H1 (cell line): ENCODE measurements at regions not wholly inside any gene's neighbourhood (a gene's known extent, or its start where the extent isn't known, plus 50 kb on each side); places are given as distances from the start of the nearest gene placed in this dataset.

ENCODE experiments used
- CTCF ChIA-PET: fragments of 300-600 bp; sonication (Branson Sonifier 250); formaldehyde crosslinking; loops from one replicate; lab custom pipeline; 2021; ENCODE audit not compliant: partially characterized antibody; lab: Charles Lee
- POLR2A ChIA-PET: fragments of 300-600 bp; sonication (Branson Sonifier 250); formaldehyde crosslinking; loops from one replicate; lab custom pipeline; 2021; ENCODE audit warnings: inconsistent platforms; ENCODE audit not compliant: partially characterized antibody; lab: Charles Lee
- DNase-seq, 2 experiments: peaks; one replicate each; pipeline versions ENCODE4 v3.0.0 to v3.0.0-alpha.2; 2010 to 2022; ENCODE audit warnings: low spot score in 2 of 2, low read depth in 1 of 2, mixed read lengths in 1 of 2
- FAIRE-seq: peaks from 2 replicates; lab custom pipeline; 2011; peaks lifted over from hg19 to GRCh38; lab: Jason Lieb, UNC
- H2AFZ ChIP-seq: 2 replicates; pipeline ENCODE4 v1.8.1; 2012; ENCODE audit warnings: low read length, inconsistent platforms
- H2AK5ac ChIP-seq: 2 replicates; pipeline ENCODE4 v1.6.1; 2013; ENCODE audit warnings: low read depth, low read length
- H2BK120ac ChIP-seq: replicated peaks from 2 replicates; pipeline ENCODE3; 2013; ENCODE audit warnings: low read depth, low read length, inconsistent platforms
- H2BK12ac ChIP-seq: 2 replicates; pipeline ENCODE4 v1.6.1; 2013; ENCODE audit warnings: low read depth, low read length
- H2BK15ac ChIP-seq: 2 replicates; pipeline ENCODE4 v1.6.1; 2013; ENCODE audit warnings: low read length
- H2BK20ac ChIP-seq: 2 replicates; pipeline ENCODE4 v1.6.1; 2013; ENCODE audit warnings: low read length
- H2BK5ac ChIP-seq: 2 replicates; pipeline ENCODE4 v1.6.1; 2013; ENCODE audit warnings: low read depth, low read length
- H3K14ac ChIP-seq: 2 replicates; pipeline ENCODE4 v1.6.1; 2013; ENCODE audit warnings: inconsistent platforms; ENCODE audit not compliant: insufficient read length
- H3K18ac ChIP-seq: 2 replicates; pipeline ENCODE4 v1.6.1; 2013; ENCODE audit warnings: low read length; ENCODE audit errors: extremely low read depth
- H3K23ac ChIP-seq: 2 replicates; pipeline ENCODE4 v1.6.1; 2013; ENCODE audit warnings: inconsistent platforms; ENCODE audit not compliant: insufficient read length
- H3K23me2 ChIP-seq: 2 replicates; pipeline ENCODE4 v1.6.1; 2013; ENCODE audit warnings: low read depth, low read length
- H3K27ac ChIP-seq: 2 replicates; pipeline ENCODE4 v1.6.1; 2011; ENCODE audit warnings: low read depth, low read length, inconsistent platforms
- H3K27me3 ChIP-seq, 4 experiments: replicated peaks in 1 of 4; 1 replicate in 1 of 4; 2 replicates in 3 of 4; pipeline versions ENCODE4 v1.6.1 to v1.8.1; 2011 to 2013; ENCODE audit warnings: low read length in 3 of 4, mild to moderate bottlenecking in 3 of 4, inconsistent platforms in 2 of 4, mixed read lengths in 2 of 4, moderate library complexity in 1 of 4; ENCODE audit not compliant: control insufficient read depth in 3 of 4, insufficient read depth in 3 of 4; ENCODE audit errors: extremely low read depth in 1 of 4
- H3K36me3 ChIP-seq, 4 experiments: 2 replicates each; pipeline versions ENCODE4 v1.6.1 to v1.8.1; 2011 to 2013; ENCODE audit warnings: mild to moderate bottlenecking in 4 of 4, low read length in 3 of 4, moderate library complexity in 2 of 4, control low read depth in 1 of 4, inconsistent platforms in 1 of 4; ENCODE audit not compliant: insufficient read depth in 4 of 4, control insufficient read depth in 2 of 4
- H3K4ac ChIP-seq: replicated peaks from 2 replicates; pipeline ENCODE3; 2013; ENCODE audit warnings: low read length, low read depth, mixed read lengths, inconsistent platforms; ENCODE audit not compliant: insufficient read length
- H3K4me1 ChIP-seq, 4 experiments: replicated peaks in 1 of 4; 1 replicate in 1 of 4; 2 replicates in 3 of 4; pipeline versions ENCODE4 v1.6.1 to v1.8.1; 2011 to 2013; ENCODE audit warnings: low read length in 3 of 4, inconsistent platforms in 2 of 4, mixed read lengths in 1 of 4; ENCODE audit not compliant: insufficient read depth in 4 of 4, control insufficient read depth in 3 of 4
- H3K4me2 ChIP-seq, 2 experiments: 2 replicates each; pipeline versions ENCODE4 v1.6.1 to v1.8.1; 2011 to 2013; ENCODE audit warnings: low read depth in 2 of 2, low read length in 2 of 2, control low read depth in 1 of 2, inconsistent platforms in 1 of 2, mild to moderate bottlenecking in 1 of 2; ENCODE audit not compliant: insufficient read depth in 1 of 2
- H3K4me3 ChIP-seq, 4 experiments: fragments of 200-600, 300-600 bp in 1 of 4; sonication (generic), shearing (Covaris generic), sonication (Bioruptor Twin) in 1 of 4; 2 replicates each; pipeline versions ENCODE4 v1.5.1 to v1.8.1; 2011 to 2016; ENCODE audit warnings: low read length in 4 of 4, low read depth in 3 of 4, control low read depth in 2 of 4, inconsistent platforms in 2 of 4, mild to moderate bottlenecking in 2 of 4, mixed read lengths in 1 of 4, moderate library complexity in 1 of 4; ENCODE audit not compliant: insufficient read depth in 2 of 4; ENCODE audit errors: extremely low read depth in 1 of 4
- H3K56ac ChIP-seq: replicated peaks from 2 replicates; pipeline ENCODE3; 2013; ENCODE audit warnings: low read depth, mild to moderate bottlenecking, mixed read lengths, low read length, inconsistent platforms; ENCODE audit not compliant: insufficient read length
- H3K79me1 ChIP-seq: 2 replicates; pipeline ENCODE4 v1.6.1; 2013; ENCODE audit warnings: low read depth, low read length, control low read depth
- H3K79me2 ChIP-seq, 2 experiments: 2 replicates each; pipeline versions ENCODE4 v1.6.1 to v1.8.1; 2012 to 2013; ENCODE audit warnings: low read length in 2 of 2, mild to moderate bottlenecking in 2 of 2, inconsistent platforms in 1 of 2; ENCODE audit not compliant: insufficient read depth in 2 of 2, control insufficient read depth in 1 of 2
- H3K9ac ChIP-seq, 4 experiments: replicated peaks in 1 of 4; 1 replicate in 1 of 4; 2 replicates in 3 of 4; pipeline versions ENCODE4 v1.6.1 to v1.8.1; 2011 to 2013; ENCODE audit warnings: low read depth in 3 of 4, low read length in 3 of 4, control low read depth in 2 of 4, mild to moderate bottlenecking in 2 of 4, moderate library complexity in 2 of 4, inconsistent platforms in 1 of 4; ENCODE audit errors: extremely low read depth in 1 of 4
- H3K9me3 ChIP-seq, 2 experiments: 2 replicates each; pipeline versions ENCODE4 v1.6.1 to v1.8.1; 2012 to 2013; ENCODE audit warnings: mild to moderate bottlenecking in 2 of 2, moderate library complexity in 2 of 2, control low read depth in 1 of 2, inconsistent platforms in 1 of 2, low read depth in 1 of 2, low read length in 1 of 2, mixed read lengths in 1 of 2; ENCODE audit not compliant: insufficient read depth in 2 of 2
- H4K20me1 ChIP-seq, 2 experiments: replicated peaks in 1 of 2; 2 replicates each; pipeline versions ENCODE3 to v1.8.1; 2011 to 2013; ENCODE audit warnings: inconsistent platforms in 2 of 2, low read length in 2 of 2, mild to moderate bottlenecking in 1 of 2; ENCODE audit not compliant: insufficient read depth in 2 of 2, control insufficient read depth in 1 of 2
- H4K5ac ChIP-seq: 2 replicates; pipeline ENCODE4 v1.6.1; 2013; ENCODE audit warnings: low read length, low read depth, mixed read lengths, inconsistent platforms; ENCODE audit not compliant: insufficient read length
- H4K8ac ChIP-seq: 2 replicates; pipeline ENCODE4 v1.8.0; 2013; ENCODE audit warnings: mild to moderate bottlenecking, moderate library complexity, low read length, inconsistent platforms; ENCODE audit not compliant: insufficient read depth; ENCODE audit errors: extremely low read depth
- H4K91ac ChIP-seq: replicated peaks from 2 replicates; pipeline ENCODE3; 2013; ENCODE audit warnings: low read length, mixed read lengths, inconsistent platforms; ENCODE audit not compliant: insufficient read length
- BRCA1 ChIP-seq: IDR thresholded peaks from 2 replicates; pipeline ENCODE4 v1.6.1; 2012; ENCODE audit warnings: low read depth, low read length, improper control_type of control experiment
- CTBP2 ChIP-seq: IDR thresholded peaks from 2 replicates; pipeline ENCODE4 v1.7.0; 2011; ENCODE audit warnings: borderline replicate concordance, mild to moderate bottlenecking, moderate library complexity, mixed read lengths, low read length; ENCODE audit not compliant: insufficient read depth, insufficient read length
- EGR1 ChIP-seq: IDR thresholded peaks from 2 replicates; pipeline ENCODE4 v1.6.1; 2011; ENCODE audit warnings: low read depth, low read length, borderline replicate concordance
- HDAC2 ChIP-seq, 2 experiments: fragments of 300-600 bp in 1 of 2; sonication (generic) in 1 of 2; IDR thresholded peaks; 2 replicates each; pipeline ENCODE4 v1.6.1; 2011 to 2012; ENCODE audit warnings: low read depth in 2 of 2, low read length in 2 of 2, mild to moderate bottlenecking in 2 of 2, moderate library complexity in 2 of 2, borderline replicate concordance in 1 of 2, inconsistent platforms in 1 of 2
- KDM1A ChIP-seq: fragments of 200-600, 300-600 bp; sonication (generic); IDR thresholded peaks from 2 replicates; pipeline ENCODE4 v1.7.1; 2016; ENCODE audit warnings: mild to moderate bottlenecking, low read length, borderline replicate concordance
- MAX ChIP-seq: IDR thresholded peaks from 2 replicates; pipeline ENCODE4 v1.6.1; 2012; ENCODE audit warnings: inconsistent platforms
- SP4 ChIP-seq: IDR thresholded peaks from 2 replicates; pipeline ENCODE4 v1.6.1; 2012; ENCODE audit warnings: low read length, inconsistent platforms
- TCF12 ChIP-seq: IDR thresholded peaks from 2 replicates; pipeline ENCODE4 v1.6.1; 2011; ENCODE audit warnings: low read depth, mild to moderate bottlenecking, low read length
- WGBS, 2 experiments: shearing (Covaris generic) in 1 of 2; methylation state at CpG; one replicate each; pipeline versions ENCODE4 v1.1.6 to v1.1.7; 2013 to 2015; ENCODE audit warnings: low lambda C conversion rate in 2 of 2, mixed read lengths in 2 of 2, inconsistent platforms in 1 of 2, low coverage in 1 of 2, missing lambda C conversion rate in 1 of 2; ENCODE audit not compliant: insufficient replicate concordance in 2 of 2, insufficient coverage in 1 of 2, insufficient read length in 1 of 2; ENCODE audit errors: extremely low coverage in 1 of 2, missing lambda C conversion rate in 1 of 2; 5-methylcytosine and 5-hydroxymethylcytosine counted together
- TF ChIP-seq, protein P1 (sequence below): IDR thresholded peaks from 2 replicates; pipeline ENCODE4 v1.6.1; 2011; ENCODE audit warnings: low read depth, mild to moderate bottlenecking, low read length; ENCODE audit not compliant: insufficient read depth
- TF ChIP-seq, protein P2 (sequence below): IDR thresholded peaks from 2 replicates; pipeline ENCODE4 v1.6.1; 2011; ENCODE audit warnings: low read length, improper control_type of control experiment

GRCh38 chr11:25860677-25861450 lies 471.1 kb upstream of the ANO3 start:
- FAIRE-seq, result no peak
- Histone ChIP-seq H4K8ac (no peak overlapping the region), H3K4me2 (no peak overlapping the region), H3K4me3 (no peak overlapping the region), H2AFZ (no peak overlapping the region), H2BK15ac (no peak overlapping the region), H2BK5ac (no peak overlapping the region), H2BK20ac (no peak overlapping the region), H3K23me2 (no peaks in the 10 kb centered on the region), H4K91ac (no peak overlapping the region), H3K27me3 (no peaks in the 10 kb centered on the region), H3K56ac (no peak overlapping the region), H4K20me1 (no peaks in the 10 kb centered on the region), H2BK120ac (no peak overlapping the region), H3K36me3 (no peaks in the 10 kb centered on the region), H3K14ac (no peak overlapping the region), H3K4ac (no peak overlapping the region), H3K9me3 (no peaks in the 10 kb centered on the region), H2BK12ac (no peak overlapping the region), H3K79me2 (no peaks in the 10 kb centered on the region), H3K4me1 (no peaks in the 10 kb centered on the region), H3K23ac (no peak overlapping the region), H3K79me1 (no peaks in the 10 kb centered on the region), H3K27ac (no peak overlapping the region), H3K18ac (no peak overlapping the region), H2AK5ac (no peak overlapping the region), H4K5ac (no peak overlapping the region), H3K9ac (no peak overlapping the region)
- CTCF ChIA-PET, result interaction anchor here (0.7 kb wide), 2 partner anchors 82 to 1125 kb away, joined by 3 read pairs; no protein-coding TSS in a partner anchor
- 94% methylated on average over 2 of the region's 2 CpGs; no CpG with 5 or more reads in 1 of the 2 experiments for WGBS, 2 experiments
- no peak for DNase-seq
- POLR2A ChIA-PET, result no interaction called here
- TF ChIP-seq SP4 (no peak), KDM1A (no peak), CTBP2 (no peak), HDAC2 (IDR thresholded peaks at IDR 0.05; ENCODE audit: borderline replicate concordance in 1 of 2, low read depth in 2 of 2, low read length in 2 of 2) (no peak), BRCA1 (no peak), EGR1 (no peak), TCF12 (no peak), MAX (no peak)
- TF ChIP-seq, protein P1, sequence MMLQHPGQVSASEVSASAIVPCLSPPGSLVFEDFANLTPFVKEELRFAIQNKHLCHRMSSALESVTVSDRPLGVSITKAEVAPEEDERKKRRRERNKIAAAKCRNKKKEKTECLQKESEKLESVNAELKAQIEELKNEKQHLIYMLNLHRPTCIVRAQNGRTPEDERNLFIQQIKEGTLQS, result no peak
- TF ChIP-seq, protein P2, sequence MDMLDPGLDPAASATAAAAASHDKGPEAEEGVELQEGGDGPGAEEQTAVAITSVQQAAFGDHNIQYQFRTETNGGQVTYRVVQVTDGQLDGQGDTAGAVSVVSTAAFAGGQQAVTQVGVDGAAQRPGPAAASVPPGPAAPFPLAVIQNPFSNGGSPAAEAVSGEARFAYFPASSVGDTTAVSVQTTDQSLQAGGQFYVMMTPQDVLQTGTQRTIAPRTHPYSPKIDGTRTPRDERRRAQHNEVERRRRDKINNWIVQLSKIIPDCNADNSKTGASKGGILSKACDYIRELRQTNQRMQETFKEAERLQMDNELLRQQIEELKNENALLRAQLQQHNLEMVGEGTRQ, result no peak
